Fibroblast of villous mesenchyme (primary cell): ENCODE measurements at regions not wholly inside any gene's neighbourhood (a gene's known extent, or its start where the extent isn't known, plus 50 kb on each side); places are given as distances from the start of the nearest gene placed in this dataset.

ENCODE experiments used
- DNase-seq: peaks from one replicate; pipeline ENCODE4 v3.0.0-alpha.2; 2010; ENCODE audit warnings: low read depth
- H3K4me3 ChIP-seq: 2 replicates; pipeline ENCODE4 v1.5.1; 2011; ENCODE audit warnings: low read depth, mild to moderate bottlenecking, low read length
- TF ChIP-seq, protein P1 (sequence below): IDR thresholded peaks from 2 replicates; pipeline ENCODE4 v1.5.1; 2012; ENCODE audit warnings: low read depth, mild to moderate bottlenecking, low read length; ENCODE audit not compliant: insufficient read depth

DNA sequence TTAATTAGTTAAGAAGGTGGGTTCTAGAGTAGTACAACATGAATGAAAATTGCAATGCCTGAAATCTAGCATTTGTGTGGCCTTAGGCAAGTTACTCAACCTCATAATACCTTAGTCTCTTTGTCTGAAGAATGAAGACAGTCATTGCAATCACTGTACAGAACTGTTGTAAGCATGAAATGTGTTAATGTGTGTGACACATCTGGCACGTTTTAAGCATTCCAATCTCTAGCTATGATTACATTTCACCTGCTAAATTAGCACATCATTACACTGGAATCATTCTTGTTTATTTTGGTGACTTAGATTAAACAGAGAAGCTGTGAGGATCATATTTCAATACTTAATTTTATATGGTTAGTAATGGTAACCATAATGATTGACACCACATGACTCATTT lies 629.7 kb upstream of the KIF2B start:
- TF ChIP-seq, protein P1, sequence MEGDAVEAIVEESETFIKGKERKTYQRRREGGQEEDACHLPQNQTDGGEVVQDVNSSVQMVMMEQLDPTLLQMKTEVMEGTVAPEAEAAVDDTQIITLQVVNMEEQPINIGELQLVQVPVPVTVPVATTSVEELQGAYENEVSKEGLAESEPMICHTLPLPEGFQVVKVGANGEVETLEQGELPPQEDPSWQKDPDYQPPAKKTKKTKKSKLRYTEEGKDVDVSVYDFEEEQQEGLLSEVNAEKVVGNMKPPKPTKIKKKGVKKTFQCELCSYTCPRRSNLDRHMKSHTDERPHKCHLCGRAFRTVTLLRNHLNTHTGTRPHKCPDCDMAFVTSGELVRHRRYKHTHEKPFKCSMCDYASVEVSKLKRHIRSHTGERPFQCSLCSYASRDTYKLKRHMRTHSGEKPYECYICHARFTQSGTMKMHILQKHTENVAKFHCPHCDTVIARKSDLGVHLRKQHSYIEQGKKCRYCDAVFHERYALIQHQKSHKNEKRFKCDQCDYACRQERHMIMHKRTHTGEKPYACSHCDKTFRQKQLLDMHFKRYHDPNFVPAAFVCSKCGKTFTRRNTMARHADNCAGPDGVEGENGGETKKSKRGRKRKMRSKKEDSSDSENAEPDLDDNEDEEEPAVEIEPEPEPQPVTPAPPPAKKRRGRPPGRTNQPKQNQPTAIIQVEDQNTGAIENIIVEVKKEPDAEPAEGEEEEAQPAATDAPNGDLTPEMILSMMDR = no peak

GRCh38 chr17:53191878-53192277 lies 630.8 kb upstream of the KIF2B start:
- no peak overlapping the region for H3K4me3 ChIP-seq
- TF ChIP-seq, protein P1 = no peak
- DNase-seq = no peak

More for the DNA sequence above, 629.7 kb upstream of the KIF2B start:
- no peak for DNase-seq
- H3K4me3 ChIP-seq = no peak overlapping the region

- TF ChIP-seq, protein P1 = no peak
- DNase-seq = no peak
- H3K4me3 ChIP-seq = no peak overlapping the region
These were observed 636.7 kb upstream of the KIF2B start for GRCh38 chr17:53186001-53186400.

DNA sequence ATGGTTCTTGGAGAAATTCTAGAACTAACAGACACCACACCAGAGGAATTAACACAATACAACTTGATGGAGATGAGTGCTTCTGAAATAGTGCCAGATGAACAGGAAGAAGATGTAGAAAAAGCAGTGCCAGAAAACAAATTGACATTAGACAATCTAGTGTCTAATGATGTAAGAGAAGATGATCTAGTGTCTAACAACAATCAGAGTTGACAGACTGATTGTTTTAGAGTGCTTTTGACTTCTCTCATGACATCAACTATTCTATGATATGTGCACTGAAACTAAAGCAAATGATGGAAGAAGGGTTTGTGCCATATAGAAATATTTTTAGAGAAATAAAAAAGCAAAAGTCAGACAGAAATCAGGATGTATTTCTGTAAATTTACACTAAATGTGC lies 646.1 kb upstream of the KIF2B start:
- H3K4me3 ChIP-seq = no peak overlapping the region
- TF ChIP-seq, protein P1 = no peak
- no peak for DNase-seq

GRCh38 chr17:53168413-53168812 lies 654.3 kb upstream of the KIF2B start:
- no peak for DNase-seq
- TF ChIP-seq, protein P1 = no peak
- no peak overlapping the region for H3K4me3 ChIP-seq

DNA sequence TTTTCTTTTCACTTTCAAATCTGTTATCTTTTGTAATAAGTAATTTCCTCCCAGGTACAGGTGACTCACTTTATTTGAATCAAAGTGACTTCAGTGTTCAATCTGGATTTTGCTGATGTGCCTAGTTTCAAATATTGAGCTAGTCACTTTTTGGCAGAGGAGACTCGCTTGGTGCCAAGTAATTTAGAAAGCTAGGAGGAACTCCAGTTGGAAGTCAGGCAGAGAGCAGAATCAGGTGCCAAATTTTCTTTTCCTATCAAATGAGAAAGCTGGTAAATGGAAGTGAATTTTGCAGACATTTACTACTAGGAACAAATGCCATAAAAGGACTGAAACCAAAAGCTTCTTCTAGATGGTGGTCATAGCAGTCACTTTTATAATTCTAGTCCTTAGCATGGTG lies 656.0 kb upstream of the KIF2B start:
- TF ChIP-seq, protein P1 = no peak
- no peak overlapping the region for H3K4me3 ChIP-seq
- DNase-seq = no peak

DNA sequence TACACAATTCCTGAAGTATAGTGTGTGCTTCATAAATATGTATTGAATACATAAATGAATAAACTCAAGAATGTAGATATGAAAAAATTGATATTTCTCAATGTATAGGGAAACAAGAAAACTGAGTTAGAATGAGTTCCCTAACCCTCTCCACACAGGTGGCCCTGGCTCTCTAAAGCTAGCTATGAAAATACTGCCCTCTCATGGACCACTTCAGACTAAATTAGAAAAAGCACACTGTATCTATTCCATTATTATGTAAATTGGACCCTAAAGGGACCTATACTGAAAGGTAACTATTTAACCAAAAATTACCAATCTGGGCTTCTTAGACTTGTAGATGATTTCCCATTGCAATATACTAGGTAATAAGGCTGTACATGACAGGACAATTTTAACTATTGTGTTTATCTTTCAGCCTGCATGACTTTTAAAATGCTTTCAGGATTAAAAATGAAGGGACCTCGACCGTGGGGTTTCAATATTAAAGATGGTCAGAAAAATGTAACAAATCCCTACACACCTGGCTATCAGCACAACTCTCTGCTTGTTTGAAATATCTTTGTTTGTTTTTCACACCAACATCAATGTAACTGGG lies 672.5 kb upstream of the KIF2B start:
- DNase-seq = no peak
- TF ChIP-seq, protein P1 = no peak
- no peak overlapping the region for H3K4me3 ChIP-seq
